NCI-H446 treated with DMSO at 0.1 percent for 48 hours (cell line): ENCODE measurements at regions not wholly inside any gene's neighbourhood (a gene's known extent, or its start where the extent isn't known, plus 50 kb on each side); places are given as distances from the start of the nearest gene placed in this dataset.

Experiments
- DNase-seq: peaks from one replicate; lab custom pipeline; 2025; lab: John Stamatoyannopoulos, UW

DNA sequence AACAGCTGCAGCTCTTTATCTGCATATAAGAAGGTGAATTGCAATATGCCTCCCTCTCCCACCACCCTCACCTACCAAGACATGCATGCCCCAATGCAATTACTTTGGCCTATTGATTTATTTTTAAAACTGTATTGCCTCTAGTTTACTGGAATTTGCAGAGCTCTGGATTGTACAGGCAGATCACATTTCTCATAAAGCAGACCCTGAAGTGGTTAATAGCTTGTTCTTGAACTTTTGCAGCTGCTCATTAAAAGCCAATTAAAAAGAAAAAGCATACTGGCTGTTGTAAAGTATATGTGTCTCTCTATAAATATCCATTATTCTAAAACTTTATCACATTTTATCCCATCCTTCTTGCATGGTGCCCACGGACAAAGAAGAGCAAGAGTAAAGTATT, 221.5 kb upstream of the TOPAZ1 start:
- no peak for DNase-seq

DNA sequence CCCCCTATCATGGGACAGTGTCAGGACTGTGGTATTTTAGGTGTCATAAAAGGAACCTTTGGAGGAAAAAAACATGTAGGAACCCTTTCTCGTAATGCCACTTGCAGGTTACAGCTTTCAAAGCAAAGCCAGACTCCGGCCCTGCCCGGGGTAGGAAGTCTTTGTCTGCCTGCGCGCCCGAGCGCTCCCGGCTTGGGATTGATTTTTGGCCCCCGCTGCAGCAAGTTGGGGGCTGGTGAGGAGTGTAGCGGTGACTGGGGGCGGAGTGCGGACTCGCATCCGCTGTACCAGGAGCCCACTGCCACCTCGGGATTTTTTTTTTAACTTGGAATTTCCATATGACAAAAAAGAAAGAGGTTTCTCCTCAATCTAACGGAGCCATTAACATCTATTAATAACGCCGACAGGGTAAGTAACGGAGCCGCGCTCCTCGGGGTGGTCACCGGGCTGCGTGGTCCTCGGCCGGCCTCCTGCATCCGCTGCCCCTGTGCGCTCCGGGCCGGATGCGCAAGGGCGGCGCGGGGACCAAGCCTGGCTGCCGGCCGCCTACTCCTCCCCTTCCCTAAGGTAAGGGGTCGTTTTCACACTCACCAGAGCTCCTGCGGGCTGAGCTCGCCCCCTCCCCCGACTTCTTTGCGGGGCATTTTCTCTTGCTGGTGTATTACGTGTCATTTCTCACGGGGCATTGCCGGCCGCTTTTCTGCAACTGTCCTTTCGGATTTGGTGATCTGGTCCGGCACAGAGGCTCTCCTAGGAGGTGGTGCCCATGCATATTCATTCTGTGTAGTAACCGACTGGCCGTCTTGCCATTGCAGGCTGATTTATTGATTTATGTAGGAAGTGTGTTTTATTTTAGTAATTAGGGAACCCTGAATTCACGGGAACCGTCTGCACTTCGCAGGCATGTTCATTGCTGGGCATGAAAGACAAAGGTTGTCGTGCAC, 219.8 kb upstream of the TOPAZ1 start:
- no peak for DNase-seq

DNA sequence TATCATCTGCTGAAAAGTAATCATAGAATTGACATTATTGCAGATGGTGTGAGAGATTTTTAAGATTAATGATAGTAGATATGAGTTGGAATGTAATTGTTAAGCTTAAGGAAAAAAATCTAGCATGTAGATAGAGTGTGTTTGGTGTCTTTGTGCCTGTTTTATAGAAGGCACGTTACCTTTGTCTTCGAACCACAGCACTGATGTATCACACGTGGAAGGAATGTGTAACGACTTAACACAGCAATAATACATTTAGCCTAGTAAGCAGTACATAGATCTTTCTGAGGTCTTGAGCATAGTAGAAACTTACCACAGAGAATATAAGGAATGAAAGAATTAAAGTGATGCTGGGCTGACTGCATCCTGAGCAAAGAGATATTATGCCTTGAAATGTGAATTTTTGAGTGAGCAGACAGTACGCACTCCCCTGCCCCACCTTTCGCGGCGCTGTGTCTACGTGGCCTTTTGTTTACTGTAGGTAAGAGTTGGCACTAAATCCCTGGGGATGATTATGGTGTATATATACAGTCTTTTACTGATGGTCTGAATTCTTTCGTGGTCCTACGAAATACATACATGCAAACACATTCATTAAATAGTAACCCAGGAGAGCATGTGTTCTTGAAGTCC, 217.6 kb upstream of the TOPAZ1 start:
- no peak for DNase-seq

DNA sequence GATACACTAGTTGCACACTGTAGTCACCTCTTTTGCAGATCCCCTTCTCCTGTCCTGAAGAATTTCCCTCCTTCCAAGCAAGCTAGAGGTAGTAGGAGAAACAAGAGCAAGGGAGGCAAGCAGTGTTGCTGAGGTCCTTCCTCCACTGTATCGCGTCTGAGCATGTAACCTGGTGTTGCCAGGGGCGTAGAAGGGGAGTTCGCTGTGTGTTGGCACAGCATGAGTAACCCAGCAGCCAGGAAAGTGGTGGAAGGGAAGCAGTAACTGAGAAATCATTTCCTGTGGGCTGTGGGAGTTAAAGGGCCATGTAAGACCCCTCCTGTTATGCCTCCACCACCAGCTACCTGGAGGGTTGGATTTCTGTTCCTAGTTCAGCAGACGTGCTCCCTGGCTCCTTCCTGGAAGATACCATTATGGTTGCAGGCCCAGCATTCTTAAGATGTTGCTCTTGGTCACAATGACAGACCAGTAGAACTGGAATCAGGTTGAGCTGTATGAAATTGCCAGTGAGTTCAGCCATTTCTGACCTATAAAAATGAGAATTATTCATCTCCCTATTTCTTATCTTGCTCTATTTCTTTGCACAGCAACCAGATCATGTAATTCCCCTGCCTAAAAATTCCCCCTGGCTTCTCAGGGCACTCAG, 215.3 kb upstream of the TOPAZ1 start:
- DNase-seq, result no peak

DNA sequence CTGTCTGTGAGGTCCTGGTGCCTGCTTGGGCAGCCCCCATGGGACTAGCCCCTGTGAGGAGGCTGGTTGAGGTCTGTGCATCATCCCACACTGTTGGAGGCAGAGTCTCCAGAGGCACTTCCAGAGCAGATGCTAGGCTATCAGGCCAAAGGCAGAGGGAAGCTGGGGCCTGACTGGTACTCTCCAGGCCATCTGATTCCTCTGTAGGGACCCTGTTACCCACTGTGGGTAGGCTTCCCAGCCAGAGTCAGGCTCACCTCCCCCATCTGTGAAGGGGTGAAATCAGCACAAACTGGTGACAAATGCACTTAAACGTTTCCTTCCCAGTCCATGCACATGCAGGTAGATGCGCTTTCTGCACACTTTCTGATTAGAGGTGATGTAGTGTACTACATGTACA, 212.6 kb upstream of the TOPAZ1 start:
- DNase-seq, result no peak

DNA sequence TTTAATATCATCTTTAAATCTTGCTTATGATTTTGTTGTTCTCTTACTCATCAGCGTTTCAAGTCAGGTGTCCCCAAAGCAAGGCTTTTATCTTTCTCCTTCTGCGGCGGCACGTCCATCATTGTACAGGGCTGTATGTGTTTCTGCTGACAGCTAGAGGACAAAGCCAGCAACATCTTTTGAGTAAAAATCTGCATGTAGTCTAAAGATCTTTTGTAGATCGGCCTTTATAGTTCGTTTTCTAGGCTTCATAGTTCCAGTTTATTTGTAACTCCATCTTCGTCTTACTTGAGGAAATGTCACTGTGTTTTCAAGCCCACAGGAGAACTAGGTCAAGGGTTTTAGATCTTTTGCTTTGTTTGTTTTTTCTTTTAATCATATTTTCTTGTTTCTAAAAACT, 211.4 kb upstream of the TOPAZ1 start:
- DNase-seq, result no peak

DNA sequence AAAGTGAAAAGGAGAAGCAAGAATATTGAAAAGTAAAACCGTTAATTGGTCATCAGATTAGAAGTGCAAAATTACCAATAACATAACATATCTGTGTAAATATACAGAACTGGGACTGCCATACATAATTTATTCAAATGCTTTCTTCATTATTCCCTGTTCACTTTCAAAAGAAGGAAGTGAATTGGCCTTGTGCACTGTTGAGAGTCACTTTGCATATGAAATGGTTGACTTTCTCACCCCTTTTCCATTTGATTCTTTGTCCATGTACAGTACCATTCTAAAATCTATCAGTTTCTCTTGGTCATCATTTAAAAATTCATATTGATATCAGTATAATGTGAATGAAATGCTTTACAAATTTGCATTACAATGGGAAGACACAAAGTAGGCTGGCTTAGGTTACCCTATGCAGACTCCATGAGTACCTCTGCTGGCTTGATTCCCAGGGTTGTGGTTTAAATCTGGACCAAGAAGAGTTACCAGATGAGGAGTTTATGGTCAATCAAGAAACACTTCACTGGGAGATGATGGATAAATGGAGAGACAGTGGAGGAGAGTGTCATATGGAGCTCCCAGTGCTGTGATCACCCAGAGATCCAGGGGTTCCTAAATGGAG, 210.9 kb upstream of the TOPAZ1 start:
- DNase-seq, result no peak

DNA sequence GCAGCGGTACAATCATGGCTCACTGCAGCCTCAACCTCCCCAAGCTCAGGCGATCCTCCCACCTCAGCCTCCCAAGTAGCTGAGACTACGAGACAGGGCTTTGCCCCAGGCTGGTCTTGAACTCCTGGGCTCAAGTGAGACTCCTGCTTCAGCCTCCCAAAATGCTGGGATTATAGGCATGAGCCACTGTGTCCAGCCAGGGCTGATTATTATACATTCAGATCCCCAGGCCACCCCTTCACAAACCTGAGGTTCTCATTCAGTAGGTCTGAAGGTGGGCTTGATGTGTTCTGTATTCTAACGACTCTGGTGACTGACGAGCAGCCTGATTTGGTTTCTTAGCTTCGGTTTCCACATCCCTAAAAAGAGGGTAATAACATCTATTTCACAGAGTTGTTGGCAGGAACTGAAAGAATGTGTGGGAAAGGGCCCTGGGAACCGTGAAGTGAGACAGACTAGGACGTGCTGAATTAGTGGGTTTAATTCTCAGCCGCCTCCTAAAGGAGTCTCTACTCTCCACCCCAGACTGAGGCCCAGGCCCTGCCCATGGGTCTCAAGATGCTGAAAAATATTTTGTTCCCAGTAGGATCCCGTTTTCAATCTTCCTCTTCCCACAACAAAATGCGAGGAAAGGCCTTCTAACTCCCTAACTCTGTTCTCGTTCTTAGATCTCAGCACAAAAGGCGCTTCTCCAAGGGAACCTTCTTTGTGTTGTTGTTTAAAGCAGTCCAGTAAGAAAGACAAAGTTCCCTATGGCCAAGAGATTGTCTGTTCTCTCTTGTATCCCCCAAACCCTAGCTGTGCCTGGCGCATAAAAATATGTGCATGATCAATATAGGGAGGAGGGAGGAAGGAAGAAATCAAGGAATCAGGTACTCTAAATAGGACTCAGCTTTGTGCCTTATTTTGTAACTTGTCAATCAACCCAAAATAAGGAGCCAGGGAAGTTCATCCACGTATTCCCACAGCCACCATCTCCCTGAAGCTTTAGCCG, 210.0 kb upstream of the TOPAZ1 start:
- DNase-seq, result no peak

DNA sequence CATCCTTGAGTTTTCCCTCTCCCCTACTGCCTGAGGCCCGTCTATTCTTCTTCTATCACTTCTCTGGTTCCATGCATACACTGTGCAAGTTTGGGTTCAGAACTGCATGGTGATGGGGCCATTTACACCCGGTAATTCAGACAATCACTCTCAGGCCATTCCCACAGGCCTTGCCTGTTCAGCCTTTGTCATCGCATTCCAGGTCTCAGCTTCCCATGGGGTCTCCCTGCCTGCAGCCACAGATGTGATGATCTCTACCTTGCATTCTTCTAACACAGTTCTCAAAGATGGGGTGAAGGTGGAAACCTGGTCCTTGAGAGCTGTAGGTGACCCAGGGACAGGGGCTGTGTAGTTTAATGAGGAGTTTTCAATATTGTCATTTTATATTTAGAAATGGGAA, 209.2 kb upstream of the TOPAZ1 start:
- DNase-seq, result no peak

DNA sequence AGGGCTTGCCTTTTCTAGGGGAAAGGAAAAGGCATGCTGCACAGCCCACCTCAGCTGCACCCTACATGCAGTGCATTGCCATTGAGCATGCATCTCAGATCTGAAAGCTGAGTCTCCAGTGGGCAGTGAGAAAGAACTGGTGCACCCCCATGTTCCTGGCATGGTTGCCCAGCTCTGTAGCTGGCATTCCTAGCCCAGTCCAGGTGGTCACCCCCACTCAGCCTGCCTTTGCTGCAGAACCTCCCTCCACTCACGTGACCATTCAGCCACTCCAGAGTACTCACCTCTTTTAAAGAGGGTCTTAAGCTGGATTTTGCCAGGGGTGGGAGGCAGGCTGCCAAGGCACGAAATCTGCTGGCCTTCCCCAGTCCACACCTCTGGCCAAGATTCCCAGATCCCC, 208.6 kb upstream of the TOPAZ1 start:
- DNase-seq, result no peak

DNA sequence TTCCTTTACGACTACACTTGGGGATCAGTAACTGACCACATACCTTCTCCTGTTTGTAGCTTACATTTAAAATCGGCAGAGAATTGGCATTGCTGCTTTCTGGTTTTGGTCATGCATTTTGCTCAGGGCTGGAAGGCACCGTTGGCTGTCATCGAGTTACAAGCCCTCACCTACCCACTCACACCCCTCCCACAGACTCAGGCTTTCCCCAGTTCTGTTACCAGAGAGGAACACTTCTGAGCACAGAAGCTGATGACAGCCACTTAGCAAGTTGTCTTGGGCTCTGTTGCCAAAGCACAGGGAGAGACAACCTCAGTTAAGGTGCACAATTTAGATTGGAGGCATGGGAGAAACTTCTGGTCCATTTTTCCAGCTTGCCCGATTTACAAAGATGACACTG, 204.8 kb upstream of the TOPAZ1 start:
- DNase-seq, result no peak

DNA sequence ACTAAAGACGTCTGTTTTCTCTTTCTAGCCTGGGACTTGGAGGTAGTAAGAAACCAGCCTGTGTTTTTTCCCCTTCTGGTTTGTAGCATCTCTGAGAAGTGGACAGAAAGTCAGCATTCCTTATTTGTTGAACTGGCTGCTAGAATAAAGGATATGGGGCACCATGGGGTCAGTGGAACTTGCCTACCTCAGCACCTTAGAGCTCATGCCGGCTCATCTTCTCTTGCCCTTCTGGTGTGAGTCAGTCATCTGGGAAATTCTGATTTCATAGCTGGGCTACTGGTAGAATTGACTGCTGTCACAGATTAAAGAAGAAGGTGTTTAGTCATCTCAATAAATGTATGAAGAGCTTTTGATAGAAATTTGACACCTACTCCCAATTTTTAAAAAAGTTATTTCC, 202.7 kb upstream of the TOPAZ1 start:
- no peak for DNase-seq

DNA sequence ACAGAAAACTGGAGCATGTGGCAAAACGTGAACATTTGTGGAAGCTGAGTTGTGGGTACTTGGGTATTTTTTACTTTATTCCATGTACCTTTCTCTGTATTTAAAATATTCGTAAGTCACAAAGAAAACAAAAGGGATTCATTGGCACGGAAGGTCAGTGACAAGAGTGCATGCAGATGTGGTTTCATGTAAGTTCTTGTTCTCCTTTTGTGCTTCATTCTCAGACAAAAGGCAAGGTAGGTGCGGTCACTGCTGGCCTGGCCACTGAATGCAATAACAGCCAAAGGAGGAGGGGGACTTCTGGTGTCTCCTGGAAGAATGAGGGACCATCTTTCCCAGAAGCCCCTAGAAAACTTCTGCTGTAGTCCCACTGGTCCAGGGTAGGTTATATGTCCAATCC, 200.0 kb upstream of the TOPAZ1 start:
- no peak for DNase-seq

DNA sequence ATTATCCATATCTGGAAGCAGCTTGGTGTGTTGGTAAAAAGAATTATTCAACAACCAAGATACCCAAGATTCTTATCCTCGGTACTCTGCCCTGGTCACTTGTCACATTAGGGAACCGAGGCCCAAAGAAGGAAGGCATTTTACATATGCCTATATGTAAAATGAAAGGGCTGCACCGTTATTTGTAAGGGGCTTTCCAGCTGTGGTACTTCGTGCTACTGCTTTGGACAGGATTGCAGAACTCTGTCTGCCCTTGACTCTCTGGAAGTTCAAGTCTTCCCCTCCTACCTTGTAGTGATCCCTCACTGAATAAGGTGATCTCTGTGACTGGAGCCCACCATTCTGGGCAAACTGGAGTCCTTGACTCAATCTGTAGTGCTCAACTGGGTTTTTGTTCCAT, 198.9 kb upstream of the TOPAZ1 start:
- DNase-seq, result no peak

DNA sequence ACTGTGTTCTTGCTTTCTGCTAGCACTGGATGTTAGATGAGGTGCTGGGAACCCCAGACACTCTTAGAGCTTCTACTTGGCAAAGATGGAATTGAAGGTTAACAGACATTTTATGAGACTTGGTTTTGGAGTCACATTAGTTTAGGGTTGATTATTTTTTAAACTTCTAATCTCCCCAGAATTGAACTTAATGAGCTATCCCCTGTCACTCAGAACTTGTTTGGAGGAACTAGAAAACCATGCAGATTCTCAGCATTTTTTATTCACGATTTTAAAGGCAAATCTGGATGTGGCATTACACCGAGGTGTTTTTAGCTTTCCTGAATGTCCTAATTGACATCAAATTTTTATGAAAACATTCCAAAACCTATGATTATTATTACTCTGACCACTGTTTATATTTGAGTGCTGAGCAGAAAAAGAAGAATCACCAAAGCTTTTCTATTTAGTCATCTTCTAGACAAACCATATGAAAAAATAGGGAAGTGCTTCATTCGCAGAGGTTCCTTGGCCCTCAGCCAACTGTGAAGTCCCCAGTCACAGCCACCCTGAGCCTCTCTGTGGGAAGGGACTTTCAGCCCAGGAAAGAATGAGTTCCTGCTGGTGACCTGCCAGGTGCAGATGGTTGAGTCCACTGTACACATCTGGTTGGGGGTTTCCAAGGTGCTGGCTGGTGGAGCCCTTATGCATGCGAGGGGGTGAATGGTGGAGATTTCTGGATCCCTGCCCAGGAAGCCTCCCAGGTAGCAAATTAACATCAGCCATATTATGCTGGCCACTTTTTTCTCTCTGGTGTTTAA, 196.0 kb upstream of the TOPAZ1 start:
- DNase-seq, result no peak

DNA sequence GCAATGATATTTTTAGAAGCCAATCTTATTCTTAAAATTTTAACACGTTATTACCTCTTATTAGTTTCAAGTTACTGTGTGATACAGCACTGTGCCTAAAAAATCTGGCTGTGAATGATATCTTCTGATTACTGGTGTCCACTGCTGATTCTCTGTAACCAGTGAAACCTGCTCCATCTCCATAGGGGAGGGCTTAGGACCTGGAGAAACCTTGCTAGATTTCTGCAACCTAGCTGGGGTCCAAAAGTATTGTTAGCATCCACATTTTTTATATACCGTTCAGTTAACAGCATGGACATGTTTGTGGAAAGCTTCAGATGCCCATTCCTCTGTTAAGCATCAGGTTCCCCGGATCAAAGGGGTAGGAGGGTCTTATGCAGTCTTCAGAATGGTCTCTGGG, 193.9 kb upstream of the TOPAZ1 start:
- no peak for DNase-seq

DNA sequence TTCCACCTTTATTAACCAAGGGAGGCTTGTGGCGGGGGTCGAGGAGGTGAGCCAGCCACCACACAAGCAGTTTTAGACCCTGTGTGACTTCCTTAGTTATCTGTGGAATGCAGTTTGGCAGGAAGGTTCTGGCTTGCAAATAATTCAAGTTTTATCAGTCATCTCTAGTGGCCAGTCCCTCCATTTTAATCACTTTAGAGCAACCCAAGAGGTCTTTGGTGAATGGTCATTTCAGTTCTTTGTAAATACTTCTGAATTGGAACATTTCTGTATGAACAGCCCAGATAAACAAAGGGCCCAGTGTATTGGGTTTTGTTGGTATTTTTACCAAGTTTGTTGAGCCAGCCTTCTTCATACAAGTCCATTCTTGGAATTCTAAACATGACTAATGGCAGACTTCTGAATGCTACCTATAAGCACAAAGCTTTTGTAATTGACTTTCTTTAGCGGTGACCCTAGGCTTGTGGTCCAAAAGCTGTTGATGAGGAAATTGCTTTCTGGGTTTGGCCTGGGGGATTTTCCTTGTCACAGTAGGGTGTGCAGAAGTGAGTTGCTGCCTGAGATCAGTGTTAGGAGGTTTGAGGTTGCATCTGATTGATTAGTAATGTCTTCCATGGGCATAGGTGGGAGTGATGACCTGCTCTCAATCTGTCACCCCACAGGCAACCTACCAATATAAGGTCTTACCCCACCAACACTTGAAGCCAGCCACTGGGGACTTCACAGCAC, 193.3 kb upstream of the TOPAZ1 start:
- DNase-seq, result no peak

DNA sequence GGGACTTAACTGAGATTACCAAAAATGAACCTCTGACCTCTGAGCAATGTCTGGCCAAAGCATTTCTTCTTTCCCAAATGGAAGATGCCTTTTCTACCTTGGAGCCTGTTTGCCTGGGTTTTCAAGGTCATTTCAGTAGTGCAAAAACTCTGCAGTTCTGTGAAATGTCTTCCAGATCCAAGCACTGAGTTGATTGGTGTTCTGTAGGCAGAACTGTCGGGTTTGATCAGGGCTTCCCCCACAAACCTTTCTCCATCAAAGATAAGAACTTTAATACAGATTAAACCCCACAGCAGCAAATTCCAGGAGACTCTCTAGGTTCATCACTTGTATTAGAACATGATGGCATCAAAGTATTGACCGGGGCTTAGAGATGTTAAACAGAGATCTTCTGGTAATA, 192.7 kb upstream of the TOPAZ1 start:
- DNase-seq, result no peak

DNA sequence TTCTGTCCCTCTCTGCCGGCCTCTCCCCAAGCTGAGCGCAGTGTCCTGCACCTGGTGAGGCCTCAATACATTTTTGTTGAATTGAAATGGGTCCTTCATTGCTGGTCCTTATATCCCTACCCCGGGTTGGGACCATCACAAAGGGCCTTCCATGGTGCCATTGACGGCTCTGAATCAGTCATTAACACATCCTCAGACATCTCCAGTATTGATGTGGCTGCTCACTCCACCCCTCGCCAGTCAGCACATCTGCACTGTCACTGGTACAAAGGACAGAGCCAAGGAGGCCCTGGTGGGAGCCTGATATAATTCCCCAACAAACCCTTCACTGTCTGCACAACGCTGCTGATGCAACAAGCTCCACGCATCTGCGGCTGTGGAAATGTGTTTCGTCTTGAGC, 191.6 kb upstream of the TOPAZ1 start:
- no peak for DNase-seq

DNA sequence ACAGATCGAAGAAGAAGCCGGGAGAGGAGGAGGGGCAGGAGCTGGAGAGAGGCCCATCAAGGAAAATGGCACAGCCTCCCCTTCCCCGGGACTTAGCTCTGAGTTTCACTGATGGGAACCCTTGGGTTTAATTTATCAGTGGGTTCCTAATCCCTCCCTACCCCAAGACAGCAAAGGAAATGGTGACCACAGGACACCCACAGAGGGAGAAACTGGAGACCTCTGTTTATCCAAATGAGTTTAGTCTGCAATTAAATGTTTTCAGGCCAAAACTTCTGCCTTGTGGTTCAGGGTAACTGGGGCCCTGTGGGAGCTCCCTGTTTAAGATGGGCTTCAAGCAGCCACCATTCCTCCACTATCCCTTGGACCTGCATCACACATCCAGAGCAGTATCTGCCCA, 190.8 kb upstream of the TOPAZ1 start:
- DNase-seq, result no peak
